GM18499 (cell line): ENCODE measurements at regions not wholly inside any gene's neighbourhood (a gene's known extent, or its start where the extent isn't known, plus 50 kb on each side); places are given as distances from the start of the nearest gene placed in this dataset.

Source experiments
- ATAC-seq: cut with Tn5 transposase; IDR thresholded peaks from one replicate; pipeline ENCODE4 v1.9.1; 2021; ENCODE audit warnings: moderate number of reproducible peaks; ENCODE audit not compliant: insufficient read depth, unreplicated experiment

DNA sequence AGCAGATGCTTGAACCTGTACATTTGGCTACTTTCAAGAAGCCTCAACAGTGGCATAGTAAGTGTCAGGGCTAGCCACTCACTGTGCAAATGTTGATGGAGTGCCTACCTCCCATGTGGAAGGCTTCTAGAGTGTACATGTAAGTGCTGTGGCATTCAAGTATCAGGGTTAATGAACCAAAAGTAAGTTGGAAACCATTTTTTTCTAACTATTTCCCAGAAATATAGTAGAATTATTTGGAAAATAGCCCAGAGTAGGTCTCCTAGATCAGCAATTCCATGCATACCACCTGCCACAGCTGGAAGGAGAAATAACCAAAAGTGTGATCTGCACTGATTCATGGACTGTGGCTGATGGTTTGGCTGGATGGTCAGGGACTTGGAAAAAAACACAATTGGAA, 53.3 kb downstream of the FOXD1 start:
- no peak for ATAC-seq

DNA sequence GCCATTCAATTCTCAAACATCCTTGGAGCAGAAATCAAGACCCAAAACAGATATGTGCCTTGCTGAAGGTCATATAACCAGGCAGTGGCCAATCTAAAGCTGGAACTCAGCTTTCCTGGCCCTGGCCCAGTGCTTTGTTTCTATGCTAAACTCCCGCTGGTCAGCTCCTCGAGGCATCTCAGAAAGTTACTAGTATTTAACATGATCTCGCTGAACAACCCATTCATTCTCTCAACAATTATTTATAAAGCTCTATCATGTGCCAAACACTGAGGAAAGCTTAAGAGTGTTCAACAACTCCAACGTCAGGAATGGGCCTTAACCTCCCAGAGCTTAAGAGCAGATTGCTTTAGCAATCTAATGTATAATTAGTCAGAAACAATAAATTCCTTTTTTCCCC, 54.0 kb downstream of the FOXD1 start:
- no peak for ATAC-seq

DNA sequence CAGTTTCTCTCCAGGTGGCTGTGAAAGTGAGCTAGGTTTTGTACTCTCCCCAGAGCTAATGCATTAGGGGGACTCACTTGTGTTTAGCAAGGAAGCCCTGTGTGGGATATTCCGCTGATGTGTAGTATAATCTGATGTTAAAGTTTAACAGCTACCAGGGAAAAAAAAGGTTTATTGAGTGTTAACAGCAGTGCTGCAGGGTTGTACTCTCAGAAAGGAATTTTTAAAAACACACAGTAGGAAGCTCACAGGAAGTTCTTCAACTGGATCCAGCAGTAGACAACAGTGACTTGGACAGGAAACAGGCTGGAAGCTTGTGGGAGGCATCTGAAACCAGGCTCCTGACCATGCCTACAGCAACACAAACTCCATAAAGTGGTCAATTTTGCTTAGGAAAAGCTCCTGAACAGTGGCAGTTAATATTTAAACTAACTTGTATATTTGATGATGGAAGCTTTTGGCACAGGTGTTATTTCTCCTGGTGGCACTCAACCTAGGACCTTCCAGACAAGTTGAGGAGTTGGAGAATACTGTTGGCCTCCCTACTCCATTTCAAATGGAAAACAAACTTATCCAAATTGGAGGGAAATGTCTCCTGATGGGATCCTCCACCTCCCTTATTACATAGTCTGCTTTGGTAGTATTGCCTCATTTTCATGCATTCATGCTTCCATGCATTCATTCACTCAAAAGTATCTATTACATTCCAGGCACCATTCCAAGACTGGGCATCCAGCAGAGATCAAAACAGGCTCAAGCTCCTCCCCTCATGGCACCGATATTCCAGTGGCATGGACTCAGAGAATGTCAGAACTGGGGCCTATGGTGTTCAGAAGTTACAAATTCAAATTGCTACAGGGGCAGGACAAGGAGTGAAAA, 54.7 kb downstream of the FOXD1 start:
- no peak for ATAC-seq

DNA sequence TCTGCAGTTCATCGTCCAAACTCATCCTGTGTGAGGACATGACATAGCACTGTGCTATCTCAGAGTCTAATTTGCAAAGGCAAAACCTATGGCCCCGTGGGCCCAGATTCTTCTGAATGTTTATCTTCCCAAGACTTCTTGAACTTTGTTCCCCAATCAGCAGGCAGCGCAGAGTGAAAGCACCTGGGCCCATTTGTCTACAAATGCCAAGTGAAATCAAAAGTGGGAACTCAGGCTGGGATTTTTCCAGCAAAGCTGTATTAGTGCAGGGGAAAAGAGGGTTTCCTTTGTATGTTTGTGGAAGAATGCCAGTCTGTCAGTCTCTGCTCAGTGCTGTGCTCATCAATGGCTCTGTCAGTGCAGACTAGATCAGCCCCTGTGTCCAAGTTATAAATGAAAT, 55.8 kb downstream of the FOXD1 start:
- no peak for ATAC-seq

DNA sequence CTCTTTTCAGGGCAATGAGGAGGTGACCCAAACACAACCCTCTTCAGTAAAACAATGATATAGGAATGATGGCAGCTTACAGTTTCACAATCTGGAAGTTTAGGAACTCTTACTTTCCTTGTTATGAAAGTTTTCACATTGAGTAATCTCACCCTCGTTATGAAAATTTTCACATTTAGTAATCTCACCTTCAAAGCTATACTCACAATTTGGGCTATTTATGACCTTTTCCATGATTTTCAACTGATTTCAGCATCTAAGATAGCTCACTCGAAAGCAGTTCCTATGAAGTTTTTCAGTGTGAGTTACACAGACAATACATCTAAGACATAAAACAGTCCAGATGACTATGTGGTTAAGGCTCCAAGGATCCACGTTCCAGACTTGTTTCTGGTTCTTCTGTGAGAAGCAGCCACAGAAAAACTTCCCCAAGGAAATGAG, 57.1 kb downstream of the FOXD1 start:
- ATAC-seq, result no peak

DNA sequence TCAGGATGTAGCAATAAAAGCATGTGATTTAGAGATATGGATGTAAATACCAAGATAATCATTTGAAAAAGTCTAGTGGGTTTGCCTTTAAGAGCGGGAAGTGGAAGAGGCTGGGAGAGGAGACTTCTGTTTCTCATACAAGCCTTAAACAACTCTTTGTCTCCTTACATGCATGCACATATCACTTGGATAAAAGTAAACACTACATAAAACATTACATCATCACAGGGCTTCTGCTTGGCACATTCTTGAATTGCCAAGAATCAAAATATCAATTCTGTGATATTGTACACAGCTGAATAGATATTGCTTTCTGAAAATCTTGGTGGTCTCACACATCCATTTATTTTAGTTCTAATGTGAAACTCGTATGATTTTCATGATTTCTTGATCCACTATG, 57.6 kb downstream of the FOXD1 start:
- ATAC-seq, result no peak

DNA sequence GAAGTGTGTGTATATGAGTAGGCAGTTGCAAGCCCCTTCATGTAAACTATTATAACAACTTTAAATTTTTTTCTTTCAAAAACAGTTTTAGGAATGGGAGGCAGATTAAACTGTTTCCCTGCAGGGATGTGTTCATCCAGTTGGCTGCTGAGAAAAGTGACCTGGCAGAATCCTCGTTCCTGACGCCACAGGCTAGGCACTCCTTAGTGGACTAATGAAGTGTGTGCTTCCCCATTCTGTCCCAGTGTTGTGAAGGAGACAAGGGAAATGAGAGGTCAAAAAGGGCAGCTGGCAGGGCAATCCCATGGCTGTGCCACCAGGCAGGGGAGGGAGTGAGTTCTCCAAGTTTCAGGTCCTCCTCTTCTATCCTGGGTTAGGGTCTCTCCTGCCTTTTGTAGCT, 59.8 kb downstream of the FOXD1 start:
- ATAC-seq, result no peak

DNA sequence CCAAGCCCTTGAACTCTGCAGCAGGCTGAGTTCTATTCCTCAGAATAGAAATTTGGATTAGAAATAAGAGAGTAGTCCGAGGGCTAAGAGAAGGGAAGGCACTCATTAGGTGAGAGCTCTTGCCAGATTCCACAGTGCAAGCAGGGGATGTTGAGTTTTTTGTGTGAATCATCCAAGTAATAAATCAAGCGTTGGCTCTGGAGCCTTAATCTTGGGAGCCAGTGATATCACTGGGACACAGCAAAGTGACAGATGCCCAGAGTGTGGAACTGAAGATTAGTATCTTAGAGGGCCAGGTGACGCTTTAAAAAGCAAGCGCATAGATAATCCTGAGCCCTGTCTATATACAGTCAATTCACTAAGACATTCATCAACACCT, 60.3 kb downstream of the FOXD1 start:
- ATAC-seq, result no peak

DNA sequence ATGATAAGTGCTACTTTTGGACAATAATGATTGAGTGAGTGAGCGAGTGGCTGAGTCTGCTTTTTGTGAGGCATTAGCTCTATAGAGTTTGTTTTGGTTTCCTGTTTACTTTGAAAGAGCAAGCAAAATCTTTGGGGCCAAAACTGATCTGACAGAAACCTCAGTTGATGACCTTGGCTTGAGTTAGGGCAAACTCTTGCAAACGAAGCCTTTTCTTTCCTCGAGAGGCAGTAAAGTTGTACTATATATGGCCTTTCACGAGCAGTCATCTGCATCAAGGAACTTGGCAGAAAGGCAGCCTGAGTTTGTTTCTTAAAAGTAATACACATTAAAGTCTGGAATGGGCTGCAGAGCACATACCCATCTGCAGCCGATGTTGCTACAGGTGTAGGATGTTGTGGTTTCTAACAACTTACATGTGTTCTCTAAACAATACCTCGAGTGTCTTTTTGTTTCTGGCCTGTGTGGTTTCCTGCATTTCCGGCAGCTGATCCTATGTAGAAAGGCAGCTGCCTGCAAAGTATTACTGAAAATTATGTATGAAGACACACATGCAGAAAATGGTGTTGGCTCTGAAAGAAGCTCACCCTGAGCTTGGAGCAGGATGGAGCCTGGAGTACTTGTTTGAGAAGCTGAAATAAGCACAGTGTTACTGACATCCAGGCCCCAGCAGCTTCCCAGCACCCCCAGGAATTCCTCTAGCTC, 60.8 kb downstream of the FOXD1 start:
- peak; percentile 92 for ATAC-seq

DNA sequence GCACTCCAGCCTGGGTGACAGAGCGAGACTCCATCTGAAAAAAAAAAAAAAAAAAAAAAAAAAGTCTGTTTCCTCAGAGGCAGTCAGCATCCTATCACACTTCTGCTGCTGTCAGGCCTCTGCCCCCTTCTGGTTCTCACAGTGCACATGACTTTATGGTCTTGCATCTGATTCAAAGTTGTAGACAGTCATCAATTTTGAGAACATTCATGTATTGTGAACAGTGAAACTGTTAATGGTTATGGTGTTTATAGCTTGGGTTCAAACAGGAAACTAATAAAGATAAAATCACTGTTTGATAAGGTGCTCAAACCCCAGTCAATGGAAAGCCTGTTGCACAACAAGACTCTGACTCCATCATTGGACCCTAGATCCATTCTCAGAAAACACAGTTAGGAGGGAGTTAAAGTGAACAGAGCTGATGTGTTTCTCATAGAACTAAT, 61.4 kb downstream of the FOXD1 start:
- peak; percentile 14 for ATAC-seq

DNA sequence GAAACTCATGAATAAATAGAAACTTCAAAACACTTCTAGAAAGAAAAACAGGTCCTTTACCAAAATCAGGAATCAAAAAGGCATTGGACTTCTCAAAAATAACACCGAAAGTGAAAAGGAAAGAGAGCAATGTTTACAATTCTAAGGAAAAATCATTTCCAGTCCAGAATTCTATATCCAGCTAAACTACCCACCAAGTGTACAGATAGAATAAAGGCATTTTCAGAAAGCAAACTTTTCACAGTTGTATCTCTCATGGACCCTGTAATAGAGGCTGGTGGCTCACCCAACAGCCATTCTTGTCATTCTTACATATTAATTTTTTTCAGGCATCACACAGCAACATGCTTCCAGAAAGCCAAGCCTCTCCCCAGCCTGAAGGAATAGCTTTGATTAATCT, 63.7 kb downstream of the FOXD1 start:
- ATAC-seq, result no peak

DNA sequence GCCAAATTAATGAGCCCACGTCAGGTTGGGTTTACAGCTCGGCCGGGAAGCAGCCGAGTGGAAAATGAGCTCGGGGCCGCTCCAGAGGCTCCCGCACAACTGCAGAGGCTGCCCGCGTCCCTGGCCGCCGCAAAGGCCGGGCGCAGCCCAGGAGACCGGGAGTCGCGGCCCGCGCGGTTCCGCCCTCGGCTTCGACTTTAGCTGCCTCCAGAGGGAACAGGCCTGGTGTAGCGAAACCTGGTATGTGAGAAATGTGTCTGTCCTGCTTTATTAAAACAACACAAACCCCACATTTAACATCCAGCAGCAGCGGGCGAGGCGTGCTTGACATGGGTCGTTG, 66.2 kb downstream of the FOXD1 start:
- ATAC-seq, result no peak

DNA sequence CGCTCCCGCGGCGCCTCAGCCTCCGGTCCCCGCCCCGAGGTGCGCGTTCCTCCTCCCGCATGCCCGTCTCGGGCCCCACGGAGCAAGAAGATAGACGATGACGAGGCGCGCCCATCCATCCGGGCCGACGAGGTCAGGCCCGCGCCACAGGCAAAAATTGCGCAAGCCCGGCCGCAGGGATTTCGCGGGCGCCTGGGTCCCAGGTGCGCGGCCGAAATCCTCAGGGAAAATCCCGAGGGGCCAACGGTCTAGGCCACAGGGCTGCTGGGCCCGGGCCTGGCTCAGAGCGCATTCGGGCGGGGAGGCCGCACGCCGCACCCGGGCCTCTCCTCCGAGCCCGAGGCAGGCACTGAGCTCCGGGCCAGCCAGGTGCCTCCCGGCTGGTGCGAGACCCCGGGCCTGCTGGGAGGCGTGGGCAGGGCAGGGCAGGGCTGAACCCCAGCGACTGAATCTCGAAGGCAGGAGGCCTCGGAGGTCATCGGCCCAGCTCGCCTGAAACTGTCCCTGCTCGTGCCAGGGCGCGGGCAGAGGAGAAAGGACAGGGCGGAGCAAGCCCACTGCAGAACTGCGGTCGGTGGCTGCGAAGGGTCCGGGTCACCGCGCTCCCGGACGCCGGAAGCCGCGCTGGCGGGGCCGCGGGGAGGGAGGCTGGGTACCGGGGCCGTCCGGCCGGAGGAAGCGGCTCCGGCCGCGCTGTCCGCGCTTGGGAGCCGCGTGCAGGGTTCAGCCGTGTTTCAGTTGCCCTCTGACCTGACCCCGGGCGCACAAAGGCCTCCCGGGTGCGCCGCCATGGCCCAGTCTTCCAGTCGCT, 66.8 kb downstream of the FOXD1 start:
- no peak for ATAC-seq

DNA sequence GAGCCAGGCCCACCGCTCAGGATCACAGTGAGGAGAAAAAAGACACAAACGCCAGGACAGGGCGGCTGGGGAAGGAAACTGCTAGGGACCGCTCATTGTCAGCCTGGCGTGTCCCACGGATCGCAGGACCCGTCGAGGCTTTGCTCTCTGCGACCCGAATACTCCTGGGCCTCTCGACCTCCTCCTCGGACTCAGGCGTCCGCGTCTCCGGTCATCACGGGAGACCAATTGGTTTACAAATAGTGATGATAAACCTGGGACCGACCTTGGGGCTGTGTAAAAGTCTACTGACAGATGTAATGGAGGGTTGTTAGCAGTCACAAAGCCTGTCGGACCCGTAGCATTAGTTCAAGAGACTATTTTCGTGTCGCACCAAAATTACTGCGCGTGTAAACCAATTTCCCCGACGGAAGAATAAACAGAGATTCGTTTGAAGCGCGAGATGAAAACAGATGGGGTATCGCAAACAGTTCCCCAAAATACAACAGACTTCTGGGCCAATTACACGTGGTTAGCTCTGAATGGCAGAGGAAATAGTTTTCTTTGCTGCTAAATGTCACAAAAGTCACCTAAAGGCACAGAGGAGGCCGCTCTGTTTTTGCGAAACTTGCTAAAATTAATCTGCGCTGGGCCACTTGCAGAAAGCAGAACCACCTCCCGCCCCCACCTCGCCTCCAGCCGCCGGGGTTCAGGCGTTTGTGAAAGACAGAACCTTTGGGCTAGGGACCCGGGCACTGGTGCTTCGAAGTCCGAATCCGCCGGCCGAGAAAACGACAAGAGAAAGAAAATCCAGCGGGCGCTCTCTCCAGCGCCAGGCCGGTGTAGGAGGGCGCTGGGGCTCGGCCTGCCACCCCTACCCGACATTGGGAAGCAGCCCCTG, 67.6 kb downstream of the FOXD1 start:
- no peak for ATAC-seq

DNA sequence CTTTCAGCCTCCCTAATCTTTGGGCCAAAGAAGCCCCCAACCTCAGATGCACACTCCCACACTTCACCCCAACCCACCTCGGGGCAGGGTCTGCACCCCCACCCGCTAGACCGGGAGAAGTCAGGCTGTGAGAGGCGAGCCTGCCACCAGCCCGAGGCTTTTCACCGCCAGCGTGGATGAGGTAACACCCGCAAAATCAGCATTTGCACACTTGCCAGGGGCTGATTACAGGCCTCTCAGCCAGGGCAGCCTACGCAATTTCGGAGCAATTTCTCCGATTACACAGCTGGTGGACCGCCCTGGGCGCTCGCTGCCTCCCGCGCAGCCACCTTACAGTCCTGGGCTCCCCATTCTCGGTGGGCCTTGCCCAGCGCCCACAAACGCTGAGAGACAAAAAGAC, 68.5 kb downstream of the FOXD1 start:
- no peak for ATAC-seq

DNA sequence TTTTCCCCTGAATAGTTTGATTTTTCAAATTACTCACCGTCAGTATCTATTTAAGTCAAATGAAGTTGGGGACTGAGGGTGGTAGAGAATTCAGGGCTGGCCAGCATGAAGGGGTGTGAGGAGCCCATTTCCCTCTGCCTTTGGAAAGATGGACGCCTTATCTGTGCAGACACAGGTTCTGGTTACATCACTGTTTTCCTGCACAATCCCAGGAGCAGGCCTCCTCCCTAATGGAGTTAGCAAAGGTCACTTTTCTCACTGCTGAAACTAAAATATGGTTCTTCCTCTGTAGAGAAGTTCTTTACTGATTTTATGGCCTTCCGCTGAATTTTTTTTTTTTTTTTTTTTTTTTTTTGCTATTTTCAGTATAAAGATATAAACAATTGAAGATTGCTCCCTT, 69.1 kb downstream of the FOXD1 start:
- ATAC-seq, result no peak

DNA sequence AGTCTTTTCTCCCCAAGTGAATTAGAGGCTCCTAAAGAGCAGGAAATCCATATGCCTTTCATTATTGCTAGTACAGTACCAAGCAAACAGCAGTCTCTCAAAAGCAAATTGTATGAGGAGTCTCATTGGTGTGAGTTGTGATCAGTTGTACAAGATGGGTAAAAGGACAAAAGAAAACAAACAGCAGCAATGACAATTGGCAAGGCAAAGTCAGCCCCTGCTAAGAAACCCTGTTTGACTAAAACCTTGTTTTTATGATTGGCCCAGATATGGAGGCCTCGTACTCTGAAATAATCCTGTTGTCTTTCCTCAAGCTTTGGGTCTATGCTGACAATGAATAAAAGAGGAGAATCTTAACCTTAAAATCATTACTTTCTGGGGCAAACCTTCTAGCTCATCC, 69.8 kb downstream of the FOXD1 start:
- ATAC-seq, result no peak

DNA sequence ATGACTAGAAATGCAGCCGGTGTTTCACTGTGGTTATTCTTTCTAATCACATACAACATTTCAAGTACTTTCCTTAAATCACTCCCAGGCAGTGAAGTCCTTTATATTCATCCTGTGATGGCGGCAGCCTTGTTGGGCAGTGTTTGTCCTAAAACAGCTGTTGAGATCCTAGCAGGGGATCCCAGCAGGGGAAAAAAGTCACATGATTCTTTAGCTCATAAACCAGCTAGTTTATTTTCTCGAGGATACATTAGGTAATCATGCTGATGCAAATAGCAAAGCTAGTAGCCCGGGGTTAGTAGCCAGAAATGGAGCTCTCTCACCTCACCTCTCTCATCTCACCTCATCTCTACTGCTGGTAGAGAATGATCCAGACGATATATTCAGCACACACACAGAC, 70.5 kb downstream of the FOXD1 start:
- no peak for ATAC-seq

DNA sequence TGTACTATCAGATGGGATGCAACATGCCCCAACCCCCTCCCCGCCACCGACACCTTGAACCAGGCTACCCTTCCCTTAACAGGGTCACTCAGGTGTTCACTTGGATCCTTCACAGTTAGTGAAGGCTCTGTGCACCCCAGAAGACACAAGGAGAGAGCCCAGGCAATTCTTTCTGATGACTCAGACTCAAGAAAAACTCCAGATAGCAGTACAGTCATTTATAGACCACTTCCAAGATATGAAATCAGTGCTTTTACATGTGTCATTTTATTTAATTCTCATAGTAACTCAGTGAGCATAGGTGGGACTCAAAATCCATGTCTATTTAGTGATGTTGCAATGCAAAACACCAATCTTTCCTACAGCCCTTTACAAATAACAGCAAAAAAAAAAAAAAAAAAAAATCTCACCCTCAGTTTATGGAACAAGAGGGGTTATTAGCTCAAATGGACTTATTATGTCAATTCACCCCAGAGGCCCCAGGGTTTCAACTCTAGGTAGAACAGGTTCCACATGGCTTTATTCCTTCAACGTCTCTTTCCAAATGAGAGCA, 71.9 kb downstream of the FOXD1 start:
- no peak for ATAC-seq

DNA sequence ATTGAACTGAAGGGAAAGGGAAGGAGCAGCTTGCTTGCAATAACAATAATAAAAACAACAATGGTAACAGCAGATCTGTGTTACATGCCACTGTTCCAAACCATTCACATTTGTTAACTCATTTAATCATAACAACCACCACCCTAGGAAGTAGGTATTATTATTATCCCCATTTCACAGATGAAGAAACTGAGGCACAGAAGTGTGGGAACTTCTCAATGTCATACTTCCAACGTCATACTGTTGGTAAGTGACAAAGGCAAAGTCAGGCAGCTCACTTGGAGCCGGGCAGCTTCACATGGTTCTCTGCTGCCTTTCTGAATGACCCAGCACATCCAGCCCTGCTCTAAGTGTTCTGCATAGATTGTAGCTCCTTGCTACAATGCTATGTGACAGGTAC, 72.6 kb downstream of the FOXD1 start:
- no peak for ATAC-seq
